GM18505 (cell line): ENCODE measurements at regions not wholly inside any gene's neighbourhood (a gene's known extent, or its start where the extent isn't known, plus 50 kb on each side); places are given as distances from the start of the nearest gene placed in this dataset.
"Not testable (repeated sequence)": the region's sequence is repeated elsewhere in the genome, so short reads cannot be mapped to it uniquely, and the experiment has no call there.

Source experiments
- ATAC-seq: cut with Tn5 transposase; IDR thresholded peaks from one replicate; pipeline ENCODE4 v1.9.1; 2021; ENCODE audit not compliant: unreplicated experiment
- POLR2A ChIP-seq: IDR thresholded peaks from 4 replicates; pipeline ENCODE4 v1.6.1; 2011; ENCODE audit warnings: borderline replicate concordance; ENCODE audit not compliant: insufficient read depth, insufficient read length; ENCODE audit errors: extremely low read depth

GRCh38 chr17:27105636-27106035 lies 188.3 kb upstream of the WSB1 start:
- ATAC-seq = no peak
- no peak for TF ChIP-seq POLR2A

DNA sequence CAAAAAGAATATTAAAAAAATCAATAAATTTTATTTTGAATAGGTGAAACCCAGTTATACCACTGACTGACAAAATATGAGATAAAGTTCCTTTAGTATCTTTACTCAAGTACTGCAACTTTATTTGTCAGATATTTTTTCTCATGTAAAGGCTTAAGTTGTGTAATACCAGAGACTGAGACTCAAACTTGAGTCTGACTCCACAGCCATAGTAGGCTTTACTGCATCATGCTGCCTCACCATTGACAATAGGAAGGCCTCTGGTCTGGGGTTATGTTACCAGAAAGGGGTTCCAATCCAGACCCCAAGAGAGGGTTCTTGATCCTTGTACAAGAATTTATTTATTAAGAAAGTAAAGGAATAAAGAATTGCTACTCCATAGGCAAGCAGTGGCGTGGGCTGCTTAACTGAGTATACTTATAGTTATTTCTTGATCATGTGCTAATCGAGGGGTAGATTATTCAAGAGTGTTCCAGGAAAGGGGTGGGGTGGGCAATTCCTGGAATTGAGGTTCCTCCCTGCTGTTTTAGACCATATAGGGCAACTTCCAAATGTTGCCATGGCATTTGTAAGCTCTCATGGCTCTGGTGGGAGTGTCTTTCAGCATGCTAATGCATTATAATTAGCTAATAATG lies 187.4 kb upstream of the WSB1 start:
- no peak for ATAC-seq
- TF ChIP-seq POLR2A = no peak

DNA sequence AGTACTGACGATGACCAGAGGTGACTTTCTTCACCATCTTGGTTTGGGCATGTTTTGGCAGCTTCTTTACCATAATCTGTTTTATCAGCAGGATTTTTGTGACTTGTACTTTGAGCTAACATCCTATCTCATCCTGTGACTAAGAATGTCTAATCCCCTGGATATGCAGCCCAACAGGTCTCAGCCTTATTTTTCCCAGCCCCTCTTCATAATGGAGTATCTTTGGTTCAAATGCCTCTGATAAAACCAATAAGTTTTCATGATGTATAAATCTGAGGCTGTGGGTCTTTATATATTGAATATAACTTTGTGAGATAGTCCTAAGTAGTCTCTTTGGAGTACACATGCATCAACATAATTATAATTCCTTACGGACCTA lies 186.9 kb upstream of the WSB1 start:
- ATAC-seq = no peak
- no peak for TF ChIP-seq POLR2A

GRCh38 chr17:27107386-27108328 lies 186.3 kb upstream of the WSB1 start:
- ATAC-seq = not testable (repeated sequence)

DNA sequence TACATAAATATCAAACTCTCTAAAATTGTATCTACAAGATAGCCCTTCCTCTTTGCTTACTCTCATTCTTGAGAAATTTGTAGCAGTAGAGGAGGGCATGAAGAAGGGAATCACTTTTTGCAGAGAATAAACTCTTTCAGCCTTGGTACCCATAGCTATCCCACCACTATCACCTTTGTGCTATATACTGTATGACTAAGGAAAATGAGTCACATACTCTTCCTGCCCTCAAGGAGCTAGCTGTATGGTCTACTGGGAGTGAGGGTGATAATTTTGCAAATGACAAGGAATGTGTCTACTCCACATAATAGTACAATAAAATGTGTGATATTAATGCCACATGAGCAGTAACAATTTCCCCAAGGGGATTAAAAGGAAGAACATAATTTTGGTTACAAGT lies 184.6 kb upstream of the WSB1 start:
- no peak for ATAC-seq
- no peak for TF ChIP-seq POLR2A

- ATAC-seq = no peak
- no peak for TF ChIP-seq POLR2A
Measured at GRCh38 chr17:27153005-27153404, 140.9 kb upstream of the WSB1 start.

GRCh38 chr17:27155866-27156265 lies 138.0 kb upstream of the WSB1 start:
- TF ChIP-seq POLR2A = no peak
- no peak for ATAC-seq

DNA sequence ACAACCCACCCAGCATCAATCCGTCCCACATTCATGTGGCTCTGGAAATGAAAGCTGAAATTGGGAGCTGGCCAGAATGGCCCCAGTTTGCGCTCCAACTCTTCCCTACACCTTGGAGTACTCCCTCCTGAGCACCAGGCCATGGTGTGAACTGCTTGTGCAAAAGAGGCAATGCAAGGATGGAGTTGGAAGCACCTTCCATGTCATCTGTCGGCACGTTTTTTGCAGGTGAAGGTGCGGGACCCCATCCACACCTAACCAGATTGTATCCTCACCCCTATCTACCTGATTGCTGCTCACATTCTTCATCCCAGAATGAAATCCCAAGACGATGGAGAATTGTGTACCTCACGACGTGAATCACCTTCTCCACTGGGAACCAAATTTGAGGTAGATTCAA lies 136.6 kb upstream of the WSB1 start:
- no peak for TF ChIP-seq POLR2A
- no peak for ATAC-seq

GRCh38 chr17:27157898-27158297 lies 136.0 kb upstream of the WSB1 start:
- ATAC-seq = no peak
- no peak for TF ChIP-seq POLR2A

GRCh38 chr17:27158382-27158781 lies 135.5 kb upstream of the WSB1 start:
- ATAC-seq = no peak
- no peak for TF ChIP-seq POLR2A

GRCh38 chr17:27180322-27180721 lies 113.6 kb upstream of the WSB1 start:
- no peak for ATAC-seq
- TF ChIP-seq POLR2A = no peak

- not testable (repeated sequence) for ATAC-seq
Measured at GRCh38 chr17:27181379-27181925, 112.5 kb upstream of the WSB1 start.

- ATAC-seq = no peak
- TF ChIP-seq POLR2A = no peak
Measured at GRCh38 chr17:27181935-27182334, 112.0 kb upstream of the WSB1 start.

DNA sequence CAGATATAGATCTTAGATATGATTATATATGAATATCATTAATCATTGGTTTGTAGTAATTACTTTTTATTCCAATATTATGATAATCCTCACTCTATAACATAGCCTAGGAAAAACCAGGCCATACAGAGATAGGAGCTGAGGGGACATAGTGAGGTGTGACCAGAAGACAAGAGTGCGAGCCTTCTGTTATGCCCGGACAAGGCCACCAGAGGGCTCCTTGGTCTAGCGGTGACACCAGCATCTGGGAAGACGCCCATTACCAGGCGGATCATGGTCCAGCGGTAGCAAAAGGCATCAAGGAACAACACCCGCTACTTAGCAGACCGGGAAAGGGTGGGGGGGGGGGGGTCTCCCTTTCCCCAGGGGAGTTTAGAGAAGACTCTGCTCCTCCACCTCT lies 96.4 kb upstream of the WSB1 start:
- ATAC-seq = not testable (repeated sequence)
